ENCODE measurements at regions not wholly inside any gene's neighbourhood (a gene's known extent, or its start where the extent isn't known, plus 50 kb on each side); places are given as distances from the start of the nearest gene placed in this dataset.

DNA sequence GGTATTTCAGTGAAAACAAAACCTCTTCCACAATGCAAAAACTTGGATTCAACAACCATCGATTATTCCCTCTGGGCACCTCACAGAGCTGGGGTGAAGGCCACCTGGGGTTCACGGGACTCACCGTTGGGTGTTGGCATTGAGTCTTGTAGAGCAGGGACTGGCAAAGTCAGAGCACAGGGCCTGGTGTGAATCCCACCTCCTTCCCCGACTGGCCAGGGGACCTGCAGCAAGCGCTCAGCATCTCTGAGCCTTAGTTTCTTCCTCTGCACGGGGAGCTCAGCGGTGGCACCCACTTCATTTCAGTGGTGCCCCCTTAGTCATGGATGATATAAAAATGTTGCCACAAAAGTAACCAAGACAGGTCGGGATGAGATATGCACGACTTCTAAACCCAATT is 100.4 kb downstream of the METRNL start:
- no peak for TF ChIP-seq POLR2A (IDR thresholded peaks at IDR 0.05)
- TF ChIP-seq, protein P1, sequence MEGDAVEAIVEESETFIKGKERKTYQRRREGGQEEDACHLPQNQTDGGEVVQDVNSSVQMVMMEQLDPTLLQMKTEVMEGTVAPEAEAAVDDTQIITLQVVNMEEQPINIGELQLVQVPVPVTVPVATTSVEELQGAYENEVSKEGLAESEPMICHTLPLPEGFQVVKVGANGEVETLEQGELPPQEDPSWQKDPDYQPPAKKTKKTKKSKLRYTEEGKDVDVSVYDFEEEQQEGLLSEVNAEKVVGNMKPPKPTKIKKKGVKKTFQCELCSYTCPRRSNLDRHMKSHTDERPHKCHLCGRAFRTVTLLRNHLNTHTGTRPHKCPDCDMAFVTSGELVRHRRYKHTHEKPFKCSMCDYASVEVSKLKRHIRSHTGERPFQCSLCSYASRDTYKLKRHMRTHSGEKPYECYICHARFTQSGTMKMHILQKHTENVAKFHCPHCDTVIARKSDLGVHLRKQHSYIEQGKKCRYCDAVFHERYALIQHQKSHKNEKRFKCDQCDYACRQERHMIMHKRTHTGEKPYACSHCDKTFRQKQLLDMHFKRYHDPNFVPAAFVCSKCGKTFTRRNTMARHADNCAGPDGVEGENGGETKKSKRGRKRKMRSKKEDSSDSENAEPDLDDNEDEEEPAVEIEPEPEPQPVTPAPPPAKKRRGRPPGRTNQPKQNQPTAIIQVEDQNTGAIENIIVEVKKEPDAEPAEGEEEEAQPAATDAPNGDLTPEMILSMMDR (IDR thresholded peaks at IDR 0.05), result no peak
